Small intestine (tissue), 7 donors: ENCODE measurements at regions not wholly inside any gene's neighbourhood (a gene's known extent, or its start where the extent isn't known, plus 50 kb on each side); places are given as distances from the start of the nearest gene placed in this dataset.

ENCODE experiments used
- DNase-seq, 2 donors: peaks; one replicate each; pipeline versions ENCODE4 v3.0.0 to v3.0.0-alpha.2; 2013
- FAIRE-seq: peaks from 2 replicates; lab custom pipeline; 2012; peaks lifted over from hg19 to GRCh38; lab: Jason Lieb, UNC
- H3K27ac ChIP-seq, 3 donors: one replicate each; pipeline ENCODE4 v1.5.1; 2013; ENCODE audit warnings: low read length in 2 of 3, mild to moderate bottlenecking in 2 of 3, control low read depth in 1 of 3, inconsistent platforms in 1 of 3, low read depth in 1 of 3, moderate library complexity in 1 of 3
- H3K27me3 ChIP-seq, 3 donors: one replicate each; pipeline ENCODE4 v1.6.1; 2013; ENCODE audit warnings: low read length in 3 of 3, inconsistent platforms in 1 of 3; ENCODE audit not compliant: control insufficient read depth in 3 of 3, insufficient read depth in 3 of 3
- H3K36me3 ChIP-seq, 3 donors: one replicate each; pipeline ENCODE4 v1.6.1; 2013; ENCODE audit warnings: low read length in 3 of 3, inconsistent platforms in 1 of 3, low read depth in 1 of 3, mild to moderate bottlenecking in 1 of 3, moderate library complexity in 1 of 3; ENCODE audit not compliant: control insufficient read depth in 3 of 3, insufficient read depth in 2 of 3
- H3K4me1 ChIP-seq, 3 donors: one replicate each; pipeline ENCODE4 v1.6.1; 2013; ENCODE audit warnings: low read length in 2 of 3, inconsistent platforms in 1 of 3, low read depth in 1 of 3, mild to moderate bottlenecking in 1 of 3, moderate library complexity in 1 of 3; ENCODE audit not compliant: control insufficient read depth in 3 of 3, insufficient read depth in 2 of 3
- H3K4me3 ChIP-seq, 3 donors: one replicate each; pipeline ENCODE4 v1.5.1; 2013; ENCODE audit warnings: low read length in 3 of 3, control low read depth in 1 of 3, inconsistent platforms in 1 of 3, low read depth in 1 of 3, mild to moderate bottlenecking in 1 of 3, moderate library complexity in 1 of 3
- H3K9me3 ChIP-seq, 2 donors: one replicate each; pipeline ENCODE4 v1.6.1; 2013; ENCODE audit warnings: low read depth in 1 of 2, low read length in 1 of 2; ENCODE audit not compliant: control insufficient read depth in 2 of 2, insufficient read depth in 1 of 2
- whole genome bisulfite sequencing, 3 donors: extraction: QIAGEN DNeasy Blood & Tissue Kit; methylation state at CpG; one replicate each; pipeline ENCODE4 v1.1.7; 2013; 5-methylcytosine and 5-hydroxymethylcytosine counted together
- donor health status: healthy with polysubstance abuse.
- donor health status: control.
- donor health status: control.
- donor health status: Bipolar disorder and iron deficiency.
- donor health status: healthy.

GRCh38 chr5:68367717-68368116 lies 152.2 kb downstream of the PIK3R1 start:
- 94 to 97% (median 96%) methylated on average over 4 of the region's 4 CpGs for WGBS, 3 donors
- no peak overlapping the region for H3K4me3 ChIP-seq
- H3K9me3 ChIP-seq = peaks cover 0 to 3% of the 10 kb centered on the region in 2 donors
- H3K27me3 ChIP-seq = no peaks in the 10 kb centered on the region
- H3K36me3 ChIP-seq = no peaks in the 10 kb centered on the region
- DNase-seq = no peak
- peaks cover 0 to 3% (median 0%) of the 10 kb centered on the region in 3 donors for H3K4me1 ChIP-seq
- FAIRE-seq = no peak
- H3K27ac ChIP-seq = no peak overlapping the region

GRCh38 chr5:68368311-68369022 lies 152.9 kb downstream of the PIK3R1 start:
- Histone ChIP-seq H3K4me1 (peaks cover 0 to 3% (median 0%) of the 10 kb centered on the region in 3 donors), H3K27ac (no peak overlapping the region), H3K27me3 (no peaks in the 10 kb centered on the region), H3K4me3 (no peak overlapping the region), H3K36me3 (no peaks in the 10 kb centered on the region), H3K9me3 (no peaks in the 10 kb centered on the region)
- 87 to 92% (median 87%) methylated on average over 5 of the region's 5 CpGs for WGBS, 3 donors
- DNase-seq (no peak), FAIRE-seq (no peak)

- no peak for DNase-seq
- Histone ChIP-seq H3K36me3 (no peaks in the 10 kb centered on the region), H3K4me1 (peaks cover 0 to 3% (median 0%) of the 10 kb centered on the region in 3 donors), H3K27me3 (no peaks in the 10 kb centered on the region), H3K27ac (no peak overlapping the region), H3K4me3 (no peak overlapping the region), H3K9me3 (no peaks in the 10 kb centered on the region)
- no peak for FAIRE-seq
- 13 to 57% (median 15%) methylated on average over 1 of the region's 1 CpG for WGBS, 3 donors
Measured at GRCh38 chr5:68369023-68369359, 153.4 kb downstream of the PIK3R1 start.

GRCh38 chr5:68369457-68370125 lies 154.0 kb downstream of the PIK3R1 start:
- FAIRE-seq (no peak), DNase-seq (peak in 1 of 2 donors; percentile 44)
- H3K27me3 ChIP-seq = no peaks in the 10 kb centered on the region

GRCh38 chr5:68370196-68370595 lies 154.6 kb downstream of the PIK3R1 start:
- Histone ChIP-seq H3K36me3 (no peaks in the 10 kb centered on the region), H3K4me3 (no peak overlapping the region), H3K9me3 (no peaks in the 10 kb centered on the region), H3K27ac (no peak overlapping the region), H3K27me3 (no peaks in the 10 kb centered on the region), H3K4me1 (peaks cover 0 to 3% (median 0%) of the 10 kb centered on the region in 3 donors)
- DNase-seq = no peak
- 95 to 100% (median 95%) methylated on average over 2 of the region's 2 CpGs for WGBS, 3 donors
- FAIRE-seq = no peak

More at GRCh38 chr5:68369457-68370125, 154.0 kb downstream of the PIK3R1 start:
- Histone ChIP-seq H3K4me3 (no peak overlapping the region), H3K36me3 (no peaks in the 10 kb centered on the region), H3K9me3 (no peaks in the 10 kb centered on the region), H3K27ac (no peak overlapping the region), H3K4me1 (peaks cover 0 to 3% (median 0%) of the 10 kb centered on the region in 3 donors)
- 57 to 67% (median 60%) methylated on average over 7 of the region's 7 CpGs for WGBS, 3 donors

GRCh38 chr5:68371607-68372006 lies 156.1 kb downstream of the PIK3R1 start:
- FAIRE-seq = no peak
- peaks cover 0 to 3% (median 0%) of the 10 kb centered on the region in 3 donors for H3K4me1 ChIP-seq
- DNase-seq = no peak
- no peak overlapping the region for H3K27ac ChIP-seq
- no peaks in the 10 kb centered on the region for H3K27me3 ChIP-seq
- no peaks in the 10 kb centered on the region for H3K36me3 ChIP-seq
- no peak overlapping the region for H3K4me3 ChIP-seq
- no peaks in the 10 kb centered on the region for H3K9me3 ChIP-seq
- 73 to 80% (median 77%) methylated on average over 2 of the region's 2 CpGs for WGBS, 3 donors

GRCh38 chr5:68372161-68372560 lies 156.6 kb downstream of the PIK3R1 start:
- WGBS, 3 donors = 86 to 100% (median 90%) methylated on average over 1 of the region's 1 CpG
- FAIRE-seq = no peak
- Histone ChIP-seq H3K27ac (no peak overlapping the region), H3K4me1 (peaks cover 0 to 3% (median 0%) of the 10 kb centered on the region in 3 donors), H3K27me3 (no peaks in the 10 kb centered on the region), H3K9me3 (no peaks in the 10 kb centered on the region), H3K4me3 (no peak overlapping the region), H3K36me3 (no peaks in the 10 kb centered on the region)
- DNase-seq = no peak

- H3K9me3 ChIP-seq = no peaks in the 10 kb centered on the region
- no peaks in the 10 kb centered on the region for H3K27me3 ChIP-seq
- H3K36me3 ChIP-seq = no peaks in the 10 kb centered on the region
- H3K27ac ChIP-seq = no peak overlapping the region
- FAIRE-seq (no peak), DNase-seq (no peak)
- H3K4me3 ChIP-seq = no peak overlapping the region
- whole genome bisulfite sequencing, 3 donors = 85 to 91% (median 89%) methylated on average over 2 of the region's 2 CpGs
- H3K4me1 ChIP-seq = peaks cover 0 to 7% (median 0%) of the 10 kb centered on the region in 3 donors
Measured at GRCh38 chr5:68373050-68373449, 157.5 kb downstream of the PIK3R1 start.
